ENCODE measurements at regions not wholly inside any gene's neighbourhood (a gene's known extent, or its start where the extent isn't known, plus 50 kb on each side); places are given as distances from the start of the nearest gene placed in this dataset.

GRCh38 chr2:2542966-2543611, 212.0 kb upstream of the MYT1L start:
- DNase-seq (ENCODE audit: extremely low read depth, low read depth): no peak

GRCh38 chr2:2542316-2542715, 211.2 kb upstream of the MYT1L start:
- DNase-seq (ENCODE audit: extremely low read depth, low read depth): no peak

GRCh38 chr2:2540406-2540805, 209.3 kb upstream of the MYT1L start:
- no peak for DNase-seq (ENCODE audit: extremely low read depth, low read depth)

GRCh38 chr2:2536416-2537056, 205.5 kb upstream of the MYT1L start:
- DNase-seq (ENCODE audit: extremely low read depth, low read depth): no peak

GRCh38 chr2:2530334-2530733, 199.3 kb upstream of the MYT1L start:
- DNase-seq (ENCODE audit: extremely low read depth, low read depth): no peak

GRCh38 chr2:2528846-2529245, 197.8 kb upstream of the MYT1L start:
- DNase-seq (ENCODE audit: extremely low read depth, low read depth): no peak

- DNase-seq (ENCODE audit: extremely low read depth, low read depth): no peak
Observed at GRCh38 chr2:2527148-2527547, 196.1 kb upstream of the MYT1L start.

- DNase-seq (ENCODE audit: extremely low read depth, low read depth): no peak
Observed at GRCh38 chr2:2524348-2524941, 193.4 kb upstream of the MYT1L start.

- no peak for DNase-seq (ENCODE audit: extremely low read depth, low read depth)
Observed at GRCh38 chr2:2523461-2524347, 192.6 kb upstream of the MYT1L start.

GRCh38 chr2:2520401-2520811, 189.3 kb upstream of the MYT1L start:
- no peak for DNase-seq (ENCODE audit: extremely low read depth, low read depth)

GRCh38 chr2:2519381-2519780, 188.3 kb upstream of the MYT1L start:
- no peak for DNase-seq (ENCODE audit: extremely low read depth, low read depth)

- DNase-seq (ENCODE audit: extremely low read depth, low read depth): no peak
Observed at GRCh38 chr2:2517399-2517798, 186.3 kb upstream of the MYT1L start.

GRCh38 chr2:2516386-2516785, 185.3 kb upstream of the MYT1L start:
- DNase-seq (ENCODE audit: extremely low read depth, low read depth): no peak

- no peak for DNase-seq (ENCODE audit: extremely low read depth, low read depth)
Observed at GRCh38 chr2:2512931-2513330, 181.9 kb upstream of the MYT1L start.

GRCh38 chr2:2507417-2507997, 176.4 kb upstream of the MYT1L start:
- no peak for DNase-seq (ENCODE audit: extremely low read depth, low read depth)

- no peak for DNase-seq (ENCODE audit: extremely low read depth, low read depth)
Observed at GRCh38 chr2:2506536-2506935, 175.5 kb upstream of the MYT1L start.

- DNase-seq (ENCODE audit: extremely low read depth, low read depth): no peak
Observed at GRCh38 chr2:2505604-2506003, 174.5 kb upstream of the MYT1L start.

- DNase-seq (ENCODE audit: extremely low read depth, low read depth): no peak
Observed at GRCh38 chr2:2503864-2504418, 172.9 kb upstream of the MYT1L start.

GRCh38 chr2:2502201-2502549, 171.1 kb upstream of the MYT1L start:
- no peak for DNase-seq (ENCODE audit: extremely low read depth, low read depth)

- no peak for DNase-seq (ENCODE audit: extremely low read depth, low read depth)
Observed at GRCh38 chr2:2501454-2502200, 170.6 kb upstream of the MYT1L start.
